ENCODE measurements at regions not wholly inside any gene's neighbourhood (a gene's known extent, or its start where the extent isn't known, plus 50 kb on each side); places are given as distances from the start of the nearest gene placed in this dataset.

GRCh38 chr2:193861557-193861956, 1666.8 kb upstream of the TMEFF2 start:
- Histone ChIP-seq H3K4me3 (no peak overlapping the region), H3K27me3 (replicated peaks; ENCODE audit: insufficient read depth) (no peaks in the 10 kb centered on the region), H3K4me1 (ENCODE audit: control insufficient read depth in 1 of 2, low read depth in 2 of 2) (no peaks in the 10 kb centered on the region), H3K36me3 (no peaks in the 10 kb centered on the region), H3K27ac (no peak overlapping the region), H3K9me3 (no peaks in the 10 kb centered on the region)
- ATAC-seq (ENCODE audit: insufficient number of reproducible peaks, low FRiP score, low read depth), result no peak
- no peak for DNase-seq (ENCODE audit: low spot score)
- no peak for TF ChIP-seq CTCF (IDR thresholded peaks at IDR 0.05)

- H3K4me3 ChIP-seq, result no peak overlapping the region
Measured at GRCh38 chr2:193847991-193848390, 1653.3 kb upstream of the TMEFF2 start.

GRCh38 chr2:193847130-193847529, 1652.4 kb upstream of the TMEFF2 start:
- H3K27me3 ChIP-seq (replicated peaks; ENCODE audit: insufficient read depth), result no peaks in the 10 kb centered on the region
- H3K36me3 ChIP-seq, result no peaks in the 10 kb centered on the region
- H3K4me3 ChIP-seq, result no peak overlapping the region
- H3K27ac ChIP-seq, result no peak overlapping the region
- ATAC-seq (ENCODE audit: insufficient number of reproducible peaks, low FRiP score, low read depth), result no peak
- no peak for DNase-seq (ENCODE audit: low spot score)
- H3K4me1 ChIP-seq (ENCODE audit: control insufficient read depth in 1 of 2, low read depth in 2 of 2), result no peaks in the 10 kb centered on the region
- TF ChIP-seq CTCF (IDR thresholded peaks at IDR 0.05), result no peak
- H3K9me3 ChIP-seq, result no peaks in the 10 kb centered on the region

More at GRCh38 chr2:193847991-193848390, 1653.3 kb upstream of the TMEFF2 start:
- no peak for TF ChIP-seq CTCF (IDR thresholded peaks at IDR 0.05)
- H3K4me1 ChIP-seq (ENCODE audit: control insufficient read depth in 1 of 2, low read depth in 2 of 2), result no peaks in the 10 kb centered on the region
- H3K27me3 ChIP-seq (replicated peaks; ENCODE audit: insufficient read depth), result no peaks in the 10 kb centered on the region
- H3K36me3 ChIP-seq, result no peaks in the 10 kb centered on the region
- DNase-seq (ENCODE audit: low spot score) (no peak), ATAC-seq (ENCODE audit: insufficient number of reproducible peaks, low FRiP score, low read depth) (no peak)
- no peak overlapping the region for H3K27ac ChIP-seq
- no peaks in the 10 kb centered on the region for H3K9me3 ChIP-seq

GRCh38 chr2:193845604-193846003, 1650.9 kb upstream of the TMEFF2 start:
- no peak for DNase-seq (ENCODE audit: low spot score)
- H3K9me3 ChIP-seq, result no peaks in the 10 kb centered on the region
- no peak for TF ChIP-seq CTCF (IDR thresholded peaks at IDR 0.05)

GRCh38 chr2:193843675-193844074, 1648.9 kb upstream of the TMEFF2 start:
- TF ChIP-seq CTCF (IDR thresholded peaks at IDR 0.05), result no peak
- no peak for DNase-seq (ENCODE audit: low spot score)
- no peak overlapping the region for H3K27ac ChIP-seq

More at GRCh38 chr2:193845604-193846003, 1650.9 kb upstream of the TMEFF2 start:
- Histone ChIP-seq H3K4me1 (ENCODE audit: control insufficient read depth in 1 of 2, low read depth in 2 of 2) (no peaks in the 10 kb centered on the region), H3K27ac (no peak overlapping the region), H3K27me3 (replicated peaks; ENCODE audit: insufficient read depth) (no peaks in the 10 kb centered on the region), H3K4me3 (no peak overlapping the region), H3K36me3 (no peaks in the 10 kb centered on the region)
- no peak for ATAC-seq (ENCODE audit: insufficient number of reproducible peaks, low FRiP score, low read depth)

More at GRCh38 chr2:193843675-193844074, 1648.9 kb upstream of the TMEFF2 start:
- Histone ChIP-seq H3K27me3 (replicated peaks; ENCODE audit: insufficient read depth) (no peaks in the 10 kb centered on the region), H3K4me1 (ENCODE audit: control insufficient read depth in 1 of 2, low read depth in 2 of 2) (no peaks in the 10 kb centered on the region), H3K36me3 (no peaks in the 10 kb centered on the region), H3K9me3 (no peaks in the 10 kb centered on the region), H3K4me3 (no peak overlapping the region)
- no peak for ATAC-seq (ENCODE audit: insufficient number of reproducible peaks, low FRiP score, low read depth)

All from thoracic aorta (tissue), 2 donors.